ENCODE measurements at regions not wholly inside any gene's neighbourhood (a gene's known extent, or its start where the extent isn't known, plus 50 kb on each side); places are given as distances from the start of the nearest gene placed in this dataset.

- no peak for DNase-seq (ENCODE audit: low read depth)
- no peak overlapping the region for H3K4me3 ChIP-seq (ENCODE audit: low read depth, low read length)
- TF ChIP-seq CTCF (IDR thresholded peaks at IDR 0.05; ENCODE audit: low read depth, low read length, missing control alignments) = no peak
These were observed 115.4 kb upstream of the CNTLN start for GRCh38 chr9:17019398-17019797.

GRCh38 chr9:17018540-17019196 lies 116.2 kb upstream of the CNTLN start:
- H3K4me3 ChIP-seq (ENCODE audit: low read depth, low read length) = no peak overlapping the region
- no peak for TF ChIP-seq CTCF (IDR thresholded peaks at IDR 0.05; ENCODE audit: low read depth, low read length, missing control alignments)
- DNase-seq (ENCODE audit: low read depth) = no peak

GRCh38 chr9:17017931-17018491 lies 116.8 kb upstream of the CNTLN start:
- no peak for TF ChIP-seq CTCF (IDR thresholded peaks at IDR 0.05; ENCODE audit: low read depth, low read length, missing control alignments)
- DNase-seq (ENCODE audit: low read depth) = no peak
- H3K4me3 ChIP-seq (ENCODE audit: low read depth, low read length) = no peak overlapping the region

- H3K4me3 ChIP-seq (ENCODE audit: low read depth, low read length) = no peak overlapping the region
- TF ChIP-seq CTCF (IDR thresholded peaks at IDR 0.05; ENCODE audit: low read depth, low read length, missing control alignments) = no peak
- no peak for DNase-seq (ENCODE audit: low read depth)
These were observed 120.9 kb upstream of the CNTLN start for GRCh38 chr9:17013891-17014290.

GRCh38 chr9:17013010-17013409 lies 121.8 kb upstream of the CNTLN start:
- no peak for TF ChIP-seq CTCF (IDR thresholded peaks at IDR 0.05; ENCODE audit: low read depth, low read length, missing control alignments)
- no peak overlapping the region for H3K4me3 ChIP-seq (ENCODE audit: low read depth, low read length)
- DNase-seq (ENCODE audit: low read depth) = no peak

GRCh38 chr9:17011880-17012279 lies 123.0 kb upstream of the CNTLN start:
- no peak for DNase-seq (ENCODE audit: low read depth)
- H3K4me3 ChIP-seq (ENCODE audit: low read depth, low read length) = no peak overlapping the region
- TF ChIP-seq CTCF (IDR thresholded peaks at IDR 0.05; ENCODE audit: low read depth, low read length, missing control alignments) = no peak

GRCh38 chr9:17009071-17009470 lies 125.8 kb upstream of the CNTLN start:
- no peak overlapping the region for H3K4me3 ChIP-seq (ENCODE audit: low read depth, low read length)
- no peak for DNase-seq (ENCODE audit: low read depth)
- no peak for TF ChIP-seq CTCF (IDR thresholded peaks at IDR 0.05; ENCODE audit: low read depth, low read length, missing control alignments)
